ENCODE measurements at regions not wholly inside any gene's neighbourhood (a gene's known extent, or its start where the extent isn't known, plus 50 kb on each side); places are given as distances from the start of the nearest gene placed in this dataset.
"Not testable (repeated sequence)": the region's sequence is repeated elsewhere in the genome, so short reads cannot be mapped to it uniquely, and the experiment has no call there.

DNA sequence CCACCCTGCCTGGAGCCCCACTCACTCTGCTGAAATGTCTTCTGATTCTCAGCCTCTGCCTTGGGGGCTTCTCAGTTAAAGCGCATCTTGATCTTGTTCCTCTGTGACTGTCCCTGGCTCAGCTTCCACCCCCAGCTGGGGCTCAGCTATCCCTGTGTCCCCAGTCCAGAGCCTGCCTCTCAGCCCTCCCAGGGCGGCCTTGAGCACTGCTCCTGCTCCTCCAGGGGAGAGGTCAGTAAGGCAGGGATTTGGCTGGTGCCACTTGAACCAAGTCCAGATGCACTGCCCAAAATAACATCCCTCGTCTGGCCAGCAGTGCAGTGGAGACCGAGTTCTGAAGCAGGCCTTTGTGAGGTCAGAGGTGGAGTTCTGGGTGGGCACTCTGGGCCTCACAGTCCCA lies 1950.8 kb downstream of the FOXD4L5 start:
- CTCF ChIA-PET, DNase-seq: not testable (repeated sequence)

DNA sequence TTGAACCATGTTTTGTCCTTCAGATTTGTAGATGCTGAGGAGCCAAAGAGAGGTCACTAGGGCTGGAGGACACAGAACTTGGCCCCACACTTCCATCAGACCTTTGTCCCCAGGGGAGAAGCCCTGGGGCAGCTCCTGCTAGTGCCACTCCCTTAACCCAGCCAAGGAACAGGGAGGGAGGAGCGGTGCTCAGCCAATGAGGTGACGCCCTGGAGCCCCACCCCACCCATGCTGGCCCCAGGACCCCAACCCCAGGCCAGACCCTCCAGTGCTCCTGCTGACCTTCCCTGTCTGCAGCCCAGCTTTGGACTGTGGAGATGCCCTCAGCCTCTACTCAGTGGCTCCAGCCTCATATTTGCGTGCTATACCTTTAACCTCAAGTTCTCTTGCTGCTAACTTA lies 1951.9 kb downstream of the FOXD4L5 start:
- H3K4me1 Mint-ChIP-seq (ENCODE audit: low read depth); CTCF ChIA-PET; H3K9me3 Mint-ChIP-seq (ENCODE audit: insufficient read depth); H3K27me3 Mint-ChIP-seq (ENCODE audit: low read depth); H3K27ac Mint-ChIP-seq; H3K36me3 Mint-ChIP-seq (ENCODE audit: low read depth); H3K4me3 Mint-ChIP-seq; POLR2A ChIA-PET; ATAC-seq; DNase-seq: not testable (repeated sequence)

More for the DNA sequence above, 1950.8 kb downstream of the FOXD4L5 start:
- H3K27me3 Mint-ChIP-seq (ENCODE audit: low read depth); H3K36me3 Mint-ChIP-seq (ENCODE audit: low read depth); ATAC-seq; H3K9me3 Mint-ChIP-seq (ENCODE audit: insufficient read depth); H3K27ac Mint-ChIP-seq; POLR2A ChIA-PET; H3K4me3 Mint-ChIP-seq: not testable (repeated sequence)
- H3K4me1 Mint-ChIP-seq (ENCODE audit: low read depth): peaks cover 10% of the 10 kb centered on the region

DNA sequence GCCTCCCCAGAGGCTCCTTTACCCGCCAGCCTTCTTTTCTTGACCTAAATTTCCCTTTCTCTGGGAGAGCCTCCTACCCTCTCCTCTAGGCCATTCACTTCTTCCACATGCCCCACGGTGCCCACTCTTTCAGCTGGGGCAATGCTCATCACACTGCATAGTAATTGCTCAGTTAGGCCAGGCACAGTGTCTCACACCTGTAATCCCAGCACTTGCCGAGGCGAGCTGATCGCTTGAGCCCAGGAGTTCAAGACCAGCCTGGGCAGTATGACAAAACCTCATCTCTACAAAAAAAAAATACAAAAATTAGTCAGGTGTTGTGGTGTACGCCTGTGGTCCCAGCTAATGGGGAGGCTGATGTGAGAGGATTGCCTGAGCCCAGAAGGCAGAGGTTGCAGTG lies 1956.7 kb downstream of the FOXD4L5 start:
- H3K36me3 Mint-ChIP-seq (ENCODE audit: low read depth); POLR2A ChIA-PET; H3K27me3 Mint-ChIP-seq (ENCODE audit: low read depth); H3K9me3 Mint-ChIP-seq (ENCODE audit: insufficient read depth); DNase-seq; H3K4me3 Mint-ChIP-seq; H3K4me1 Mint-ChIP-seq (ENCODE audit: low read depth); H3K27ac Mint-ChIP-seq; ATAC-seq; CTCF ChIA-PET: not testable (repeated sequence)

DNA sequence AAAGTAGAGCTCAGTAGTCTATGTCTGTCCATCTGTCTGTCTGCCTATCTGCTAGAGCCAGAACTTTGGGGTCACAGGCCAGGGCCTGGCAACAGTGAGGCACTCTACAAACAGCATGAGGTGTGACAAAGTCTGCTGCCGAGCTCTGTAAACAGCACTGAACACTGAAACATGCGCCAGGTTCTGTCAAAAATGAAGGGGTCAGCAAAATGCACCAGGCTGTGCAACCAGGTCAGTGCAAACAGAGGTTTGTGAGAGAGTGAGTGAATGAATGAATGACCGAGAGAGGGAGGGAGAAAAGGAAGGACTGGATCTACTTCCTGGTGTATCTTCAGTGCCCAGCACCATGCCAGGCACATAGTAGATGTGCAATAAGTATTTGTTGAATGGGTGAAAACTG lies 1957.8 kb downstream of the FOXD4L5 start:
- H3K9me3 Mint-ChIP-seq (ENCODE audit: insufficient read depth); ATAC-seq; POLR2A ChIA-PET; H3K4me3 Mint-ChIP-seq; H3K36me3 Mint-ChIP-seq (ENCODE audit: low read depth); H3K4me1 Mint-ChIP-seq (ENCODE audit: low read depth); CTCF ChIA-PET; H3K27ac Mint-ChIP-seq; H3K27me3 Mint-ChIP-seq (ENCODE audit: low read depth); DNase-seq: not testable (repeated sequence)

DNA sequence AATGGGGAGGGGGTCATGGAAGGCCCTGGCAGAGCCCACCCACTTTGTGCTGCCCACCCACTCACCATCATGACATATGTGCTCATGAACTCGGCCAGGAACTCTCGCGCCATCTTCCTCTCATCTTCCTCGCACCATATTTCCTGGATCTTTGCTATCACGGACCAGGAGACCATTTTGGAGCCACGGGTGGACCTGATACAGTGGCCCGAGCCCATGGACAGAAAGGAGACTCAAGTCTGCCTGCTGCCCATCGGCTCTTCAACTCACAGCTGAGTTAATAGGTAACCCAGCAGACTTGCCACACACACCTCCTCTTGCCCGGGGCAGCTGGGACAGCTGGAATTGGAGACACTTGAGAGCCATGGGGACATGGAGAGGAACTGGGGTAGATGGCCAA lies 1958.3 kb downstream of the FOXD4L5 start:
- H3K27me3 Mint-ChIP-seq (ENCODE audit: low read depth); H3K4me3 Mint-ChIP-seq; CTCF ChIA-PET; H3K4me1 Mint-ChIP-seq (ENCODE audit: low read depth); POLR2A ChIA-PET; H3K36me3 Mint-ChIP-seq (ENCODE audit: low read depth); ATAC-seq; H3K9me3 Mint-ChIP-seq (ENCODE audit: insufficient read depth); DNase-seq; H3K27ac Mint-ChIP-seq: not testable (repeated sequence)

DNA sequence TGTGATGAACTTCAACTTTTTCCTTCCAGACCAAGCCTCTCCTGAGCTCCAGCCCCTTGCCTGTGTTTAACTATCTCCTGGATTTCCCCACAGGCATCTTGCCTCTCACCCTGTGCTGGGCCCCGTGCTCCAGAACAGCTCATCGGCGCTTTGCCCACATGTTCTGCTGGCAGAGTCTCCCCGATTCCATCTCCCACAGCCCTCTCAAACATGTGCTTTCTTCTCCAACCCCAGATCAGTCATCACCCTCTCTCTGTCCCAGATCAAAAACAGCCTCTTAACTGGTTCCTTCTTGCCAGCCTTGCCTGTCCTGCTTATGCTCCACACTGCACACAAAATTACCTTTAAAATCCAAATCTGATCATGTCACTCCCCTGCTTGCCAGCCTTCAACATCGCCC lies 1959.3 kb downstream of the FOXD4L5 start:
- H3K4me3 Mint-ChIP-seq; DNase-seq; H3K36me3 Mint-ChIP-seq (ENCODE audit: low read depth); H3K27me3 Mint-ChIP-seq (ENCODE audit: low read depth); H3K4me1 Mint-ChIP-seq (ENCODE audit: low read depth); CTCF ChIA-PET; POLR2A ChIA-PET; H3K27ac Mint-ChIP-seq; ATAC-seq; H3K9me3 Mint-ChIP-seq (ENCODE audit: insufficient read depth): not testable (repeated sequence)

DNA sequence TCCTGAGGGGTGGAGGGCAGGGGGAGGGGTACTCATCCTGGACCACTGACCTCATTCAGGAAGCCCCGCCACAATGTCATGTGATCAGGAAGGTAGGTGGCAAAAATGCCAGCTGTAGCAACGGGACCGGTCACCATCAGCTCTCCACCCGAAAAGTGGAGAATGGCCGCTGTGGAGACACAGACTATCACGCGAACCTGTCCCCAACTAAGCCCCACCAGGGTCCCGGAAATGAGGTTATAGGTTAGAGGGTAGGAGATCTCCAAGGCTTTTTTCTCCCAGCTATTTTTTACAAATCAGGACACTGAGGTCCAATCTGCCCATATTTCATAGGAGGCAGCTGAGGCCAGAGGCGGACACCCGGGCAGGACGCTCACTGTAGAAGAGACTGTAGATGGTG lies 1966.9 kb downstream of the FOXD4L5 start:
- H3K9me3 Mint-ChIP-seq (ENCODE audit: insufficient read depth); H3K4me1 Mint-ChIP-seq (ENCODE audit: low read depth); CTCF ChIA-PET; DNase-seq; ATAC-seq; POLR2A ChIA-PET; H3K27ac Mint-ChIP-seq; H3K27me3 Mint-ChIP-seq (ENCODE audit: low read depth); H3K4me3 Mint-ChIP-seq; H3K36me3 Mint-ChIP-seq (ENCODE audit: low read depth): not testable (repeated sequence)

DNA sequence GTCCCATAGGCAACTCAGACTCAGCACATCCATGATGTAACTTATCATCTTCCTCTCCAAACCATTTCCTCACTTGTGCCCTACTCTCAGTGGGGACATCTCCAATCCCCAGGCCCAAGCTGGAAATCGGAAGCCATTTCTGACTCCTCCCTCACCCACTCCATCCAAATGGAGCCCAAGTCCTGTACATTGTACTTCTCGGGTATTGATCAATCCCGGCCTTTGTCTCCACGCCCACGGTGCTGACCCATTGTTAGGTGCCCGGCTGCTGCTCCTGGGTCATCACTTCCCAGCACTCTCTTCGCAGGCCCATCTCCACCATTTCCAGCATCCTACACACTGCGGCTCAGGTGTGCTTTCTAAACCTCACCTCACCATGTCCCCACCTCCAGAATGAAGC lies 1969.6 kb downstream of the FOXD4L5 start:
- ATAC-seq; H3K27me3 Mint-ChIP-seq (ENCODE audit: low read depth); POLR2A ChIA-PET; H3K4me3 Mint-ChIP-seq; DNase-seq; CTCF ChIA-PET; H3K36me3 Mint-ChIP-seq (ENCODE audit: low read depth); H3K4me1 Mint-ChIP-seq (ENCODE audit: low read depth); H3K27ac Mint-ChIP-seq; H3K9me3 Mint-ChIP-seq (ENCODE audit: insufficient read depth): not testable (repeated sequence)

DNA sequence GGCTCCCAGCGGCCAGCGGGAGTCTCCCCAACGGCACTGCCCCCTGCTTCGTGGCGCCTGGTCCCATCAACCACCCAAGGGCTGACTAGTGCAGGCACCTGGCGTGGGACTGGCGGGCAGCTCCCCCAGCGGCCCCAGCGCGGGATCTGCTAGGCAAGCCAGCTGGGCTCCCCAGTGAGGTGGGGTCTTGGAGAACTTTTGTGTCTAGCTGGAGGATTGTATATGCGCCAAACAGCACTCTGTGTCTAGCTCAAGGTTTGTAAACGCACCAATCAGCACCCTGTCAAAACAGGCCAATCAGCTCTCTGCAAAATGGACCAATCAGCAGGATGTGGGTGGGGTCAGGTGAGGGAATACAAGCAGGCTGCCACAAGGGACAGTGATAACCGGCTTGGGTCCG lies 1988.2 kb downstream of the FOXD4L5 start:
- H3K27me3 Mint-ChIP-seq (ENCODE audit: low read depth); H3K36me3 Mint-ChIP-seq (ENCODE audit: low read depth); H3K4me3 Mint-ChIP-seq; CTCF ChIA-PET; H3K4me1 Mint-ChIP-seq (ENCODE audit: low read depth); ATAC-seq; DNase-seq; H3K27ac Mint-ChIP-seq; POLR2A ChIA-PET; H3K9me3 Mint-ChIP-seq (ENCODE audit: insufficient read depth): not testable (repeated sequence)

DNA sequence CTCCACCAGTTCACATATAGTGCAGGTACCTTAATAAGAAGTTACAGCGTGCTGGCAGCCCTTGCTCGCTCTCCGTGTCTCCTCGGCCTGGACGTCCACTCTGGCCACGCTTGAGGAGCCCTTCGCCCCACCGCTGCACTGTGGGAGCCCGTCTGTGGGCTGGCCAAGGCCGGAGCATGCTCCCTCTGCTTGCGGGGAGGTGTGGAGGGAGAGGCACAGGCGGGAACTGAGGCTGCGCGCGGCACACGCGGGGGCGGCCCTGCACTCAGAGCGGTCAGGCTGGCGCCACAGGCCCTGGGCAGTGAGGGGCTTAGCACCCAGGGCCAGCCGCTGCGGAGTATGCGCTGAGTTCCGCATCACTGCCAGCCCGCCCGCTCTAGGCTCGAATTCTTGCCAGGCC lies 1988.6 kb downstream of the FOXD4L5 start:
- DNase-seq; H3K27me3 Mint-ChIP-seq (ENCODE audit: low read depth); ATAC-seq; H3K9me3 Mint-ChIP-seq (ENCODE audit: insufficient read depth); H3K4me1 Mint-ChIP-seq (ENCODE audit: low read depth); POLR2A ChIA-PET; H3K4me3 Mint-ChIP-seq; CTCF ChIA-PET; H3K27ac Mint-ChIP-seq; H3K36me3 Mint-ChIP-seq (ENCODE audit: low read depth): not testable (repeated sequence)

DNA sequence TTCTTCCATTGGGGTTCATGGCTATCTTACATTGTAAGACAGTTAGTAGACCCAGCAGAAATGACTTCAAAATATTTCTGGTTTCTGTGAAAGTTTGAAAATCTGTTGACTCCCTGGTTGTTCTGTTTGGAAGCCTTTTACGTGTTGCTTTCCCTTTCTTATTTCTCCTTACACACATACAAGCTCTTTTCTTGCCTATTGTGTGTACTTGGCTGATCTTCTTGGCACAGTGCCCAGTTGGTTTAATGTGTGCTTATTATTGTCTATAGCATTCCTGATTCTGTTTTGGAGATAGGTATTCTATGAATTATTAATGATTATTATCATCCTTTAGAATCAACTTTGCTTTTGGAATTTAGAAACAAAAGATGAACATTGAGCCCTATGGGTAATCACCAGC lies 1995.0 kb downstream of the FOXD4L5 start:
- ATAC-seq; H3K4me1 Mint-ChIP-seq (ENCODE audit: low read depth); H3K4me3 Mint-ChIP-seq; H3K9me3 Mint-ChIP-seq (ENCODE audit: insufficient read depth); POLR2A ChIA-PET; H3K27ac Mint-ChIP-seq; H3K36me3 Mint-ChIP-seq (ENCODE audit: low read depth); CTCF ChIA-PET; DNase-seq; H3K27me3 Mint-ChIP-seq (ENCODE audit: low read depth): not testable (repeated sequence)
